Body of pancreas (tissue), 4 donors: ENCODE measurements at regions not wholly inside any gene's neighbourhood (a gene's known extent, or its start where the extent isn't known, plus 50 kb on each side); places are given as distances from the start of the nearest gene placed in this dataset.
A peak's percentile ranks its signal among the peaks of the same experiment; 100 is the strongest.

ENCODE experiments used
- ATAC-seq: fragments of 150-250 bp; one replicate; pipeline ENCODE4 v1.9.1; 2016
- DNase-seq, 4 donors: peaks; one replicate each; pipeline ENCODE4 v3.0.0-alpha.2; 2019
- H3K27ac ChIP-seq, 4 donors: fragments of 200-600 bp; sonication (generic); 1 replicate in 3 of 4; 2 replicates in 1 of 4; pipeline versions ENCODE4 v1.5.1 to v1.6.1; 2016 to 2019; ENCODE audit warnings: mild to moderate bottlenecking in 1 of 4, mixed read lengths in 1 of 4, moderate library complexity in 1 of 4
- H3K27me3 ChIP-seq, 2 donors: fragments of 200-600 bp; sonication (generic); one replicate each; pipeline ENCODE4 v1.6.0; 2016; ENCODE audit warnings: mild to moderate bottlenecking in 1 of 2
- H3K36me3 ChIP-seq, 2 donors: fragments of 200-600 bp; sonication (generic); replicated peaks in 1 of 2; 2 replicates each; pipeline ENCODE4 v1.5.1; 2016; ENCODE audit warnings: low read depth in 2 of 2; ENCODE audit not compliant: insufficient read depth in 1 of 2
- H3K4me1 ChIP-seq: fragments of 200-600 bp; sonication (generic); one replicate; pipeline ENCODE4 v1.6.0; 2016
- H3K4me3 ChIP-seq, 2 donors: fragments of 200-600 bp; sonication (generic); 1 replicate in 1 of 2; 2 replicates in 1 of 2; pipeline ENCODE4 v1.5.1; 2016 to 2019
- H3K9me3 ChIP-seq, 3 donors: fragments of 200-600 bp; sonication (generic); 1 replicate in 2 of 3; 2 replicates in 1 of 3; pipeline ENCODE4 v1.5.1; 2016
- POLR2A ChIP-seq, 3 donors: fragments of 450-650 bp; IDR thresholded peaks; one replicate each; pipeline ENCODE4 v1.6.1; 2016; ENCODE audit warnings: antibody characterized with exemption in 3 of 3, mild to moderate bottlenecking in 2 of 3
- WGBS, 2 donors: methylation state at CpG; one replicate each; pipeline ENCODE4 v1.1.5; 2017; 5-methylcytosine and 5-hydroxymethylcytosine counted together
- intact Hi-C: fragments of 100-400 bp; cut with DNase I; formaldehyde crosslinking; loops from one replicate; pipeline ENCODE4 v1.15.1; 2023
- TF ChIP-seq, protein P1 (sequence below), 7 experiments: fragments of 450-650 bp in 4 of 7; fragments of 200-600 bp in 3 of 7; sonication (generic) in 3 of 7; IDR thresholded peaks; one replicate each; pipeline ENCODE4 v1.5.1; 2016 to 2019; ENCODE audit warnings: antibody characterized with exemption in 7 of 7

DNA sequence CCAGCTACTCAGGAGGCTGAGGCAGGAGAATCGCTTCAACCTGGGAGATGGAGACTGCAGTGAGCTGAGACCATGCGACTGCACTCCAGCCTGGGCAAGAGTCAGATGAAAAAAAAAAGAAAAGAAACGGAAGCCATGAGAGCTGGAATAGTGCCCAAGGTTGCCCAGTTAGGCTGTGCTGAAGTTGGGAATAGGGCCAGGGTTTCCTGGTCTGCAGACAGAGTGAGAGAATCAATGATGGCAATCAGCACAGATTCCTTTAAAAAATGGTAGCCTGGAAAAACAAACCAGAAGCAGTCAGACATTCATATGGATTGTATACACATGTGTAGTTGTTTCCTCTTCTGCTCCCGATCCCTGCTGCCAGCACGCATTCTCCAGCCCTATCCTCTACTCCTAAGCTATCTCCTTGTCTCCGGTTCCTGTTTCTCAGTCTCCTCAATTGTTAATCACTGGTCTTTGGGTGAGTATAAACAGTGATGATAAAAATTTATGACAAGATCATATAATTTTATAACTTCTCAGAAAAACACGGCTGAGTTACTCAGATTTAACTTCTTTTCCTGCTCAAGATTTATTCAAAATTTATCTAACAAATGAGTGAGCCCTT is 316.2 kb upstream of the UMPS start:
- intact Hi-C loops, result no loop called here
- no peak for TF ChIP-seq POLR2A (IDR thresholded peaks at IDR 0.05)
- TF ChIP-seq, protein P1, sequence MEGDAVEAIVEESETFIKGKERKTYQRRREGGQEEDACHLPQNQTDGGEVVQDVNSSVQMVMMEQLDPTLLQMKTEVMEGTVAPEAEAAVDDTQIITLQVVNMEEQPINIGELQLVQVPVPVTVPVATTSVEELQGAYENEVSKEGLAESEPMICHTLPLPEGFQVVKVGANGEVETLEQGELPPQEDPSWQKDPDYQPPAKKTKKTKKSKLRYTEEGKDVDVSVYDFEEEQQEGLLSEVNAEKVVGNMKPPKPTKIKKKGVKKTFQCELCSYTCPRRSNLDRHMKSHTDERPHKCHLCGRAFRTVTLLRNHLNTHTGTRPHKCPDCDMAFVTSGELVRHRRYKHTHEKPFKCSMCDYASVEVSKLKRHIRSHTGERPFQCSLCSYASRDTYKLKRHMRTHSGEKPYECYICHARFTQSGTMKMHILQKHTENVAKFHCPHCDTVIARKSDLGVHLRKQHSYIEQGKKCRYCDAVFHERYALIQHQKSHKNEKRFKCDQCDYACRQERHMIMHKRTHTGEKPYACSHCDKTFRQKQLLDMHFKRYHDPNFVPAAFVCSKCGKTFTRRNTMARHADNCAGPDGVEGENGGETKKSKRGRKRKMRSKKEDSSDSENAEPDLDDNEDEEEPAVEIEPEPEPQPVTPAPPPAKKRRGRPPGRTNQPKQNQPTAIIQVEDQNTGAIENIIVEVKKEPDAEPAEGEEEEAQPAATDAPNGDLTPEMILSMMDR (IDR thresholded peaks at IDR 0.05), result no peak

DNA sequence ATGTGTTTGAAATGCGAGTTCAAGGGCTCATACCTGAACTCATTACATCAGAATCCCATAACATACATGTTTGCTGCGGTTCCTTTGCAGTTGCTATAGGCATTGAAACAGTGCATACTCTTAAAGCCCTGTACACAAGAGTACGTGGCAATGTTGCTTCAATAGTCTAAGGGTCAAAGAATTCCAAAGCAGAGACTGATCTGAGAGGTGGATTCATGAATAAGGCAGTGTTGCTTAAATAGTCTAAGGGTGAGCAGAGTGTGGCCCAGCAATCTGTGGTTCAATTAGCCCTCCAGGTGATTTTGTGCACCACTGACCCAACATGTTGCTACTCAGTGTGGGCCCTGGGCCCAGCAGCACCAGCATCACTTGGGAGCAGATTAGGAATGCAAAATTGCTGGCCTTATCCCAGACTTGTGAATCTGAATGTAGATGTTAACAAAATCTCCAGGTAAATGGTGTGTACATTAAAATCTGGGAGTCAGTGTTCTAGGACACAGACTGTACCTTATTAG is 314.7 kb upstream of the UMPS start:
- Histone ChIP-seq H3K4me3 (no peak overlapping the region), H3K36me3 (no peaks in the 10 kb centered on the region), H3K4me1 (peaks cover 8% of the 10 kb centered on the region), H3K9me3 (no peaks in the 10 kb centered on the region), H3K27me3 (no peaks in the 10 kb centered on the region), H3K27ac (no peak overlapping the region)
- 83 to 93% methylated on average over 3 of the region's 3 CpGs for WGBS, 2 donors
- intact Hi-C loops, result no loop called here
- no peak for ATAC-seq
- TF ChIP-seq, protein P1 (IDR thresholded peaks at IDR 0.05), result no peak
- TF ChIP-seq POLR2A (IDR thresholded peaks at IDR 0.05), result no peak
- no peak for DNase-seq

More for the DNA sequence above, 316.2 kb upstream of the UMPS start:
- peak overlapping the region in 1 of 4 donors; percentile 28 for H3K27ac ChIP-seq
- no peaks in the 10 kb centered on the region for H3K36me3 ChIP-seq
- no peaks in the 10 kb centered on the region for H3K27me3 ChIP-seq
- H3K9me3 ChIP-seq, result no peaks in the 10 kb centered on the region
- 47 to 63% methylated on average over 7 of the region's 7 CpGs for WGBS, 2 donors
- no peak overlapping the region for H3K4me3 ChIP-seq
- peaks cover 8% of the 10 kb centered on the region for H3K4me1 ChIP-seq
- peak; percentile 84 for ATAC-seq
- peak; percentile 68 to 86 (median 81) for DNase-seq

DNA sequence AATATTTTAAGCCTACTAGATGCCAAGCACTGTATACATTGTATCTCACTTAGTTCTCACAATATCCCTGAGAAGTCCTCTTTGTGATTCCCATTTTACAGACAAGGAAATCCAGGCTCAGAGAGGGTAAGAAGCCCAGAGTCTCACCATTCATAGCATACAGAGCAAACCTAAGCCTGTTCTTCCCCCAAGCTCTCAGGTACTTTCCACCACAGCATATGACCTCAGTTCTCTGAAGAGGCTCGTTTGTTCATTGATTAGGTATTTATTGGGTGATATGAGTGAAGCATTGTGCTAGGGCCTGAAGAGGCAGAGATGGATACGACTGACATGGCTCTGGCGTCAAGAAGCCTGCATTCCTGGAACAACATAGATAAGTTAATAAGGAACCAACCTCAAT is 310.9 kb upstream of the UMPS start:
- peaks cover under 1% of the 10 kb centered on the region for H3K4me1 ChIP-seq
- no peaks in the 10 kb centered on the region for H3K36me3 ChIP-seq
- TF ChIP-seq, protein P1 (IDR thresholded peaks at IDR 0.05), result no peak
- no peak for TF ChIP-seq POLR2A (IDR thresholded peaks at IDR 0.05)
- no peak overlapping the region for H3K27ac ChIP-seq
- no peaks in the 10 kb centered on the region for H3K9me3 ChIP-seq
- WGBS, 2 donors, result 52 to 54% methylated on average over 3 of the region's 3 CpGs
- ATAC-seq (no peak), DNase-seq (no peak)
- H3K27me3 ChIP-seq, result no peaks in the 10 kb centered on the region
- intact Hi-C loops, result no loop called here
- H3K4me3 ChIP-seq, result no peak overlapping the region

DNA sequence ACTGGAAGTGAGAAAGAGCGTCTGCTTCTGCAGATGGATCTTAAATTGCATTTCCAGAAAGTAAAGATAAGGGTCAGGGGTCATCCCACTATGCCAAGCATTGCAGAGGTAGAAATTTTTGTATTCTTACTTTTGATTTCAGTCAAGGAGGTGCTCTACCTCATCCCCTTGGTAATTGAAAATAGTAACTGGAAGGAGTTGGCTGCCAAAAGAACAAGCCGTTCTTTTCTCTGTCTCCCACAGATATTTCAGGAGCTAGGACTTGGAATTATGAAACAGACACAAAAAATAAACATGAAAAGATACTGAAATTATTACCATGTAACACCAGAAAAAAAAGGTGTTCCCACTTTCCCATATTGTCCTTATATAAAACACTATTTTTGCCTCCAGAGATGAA is 309.9 kb upstream of the UMPS start:
- no peak for DNase-seq
- Histone ChIP-seq H3K27ac (no peak overlapping the region), H3K36me3 (no peaks in the 10 kb centered on the region), H3K27me3 (no peaks in the 10 kb centered on the region), H3K9me3 (no peaks in the 10 kb centered on the region), H3K4me3 (no peak overlapping the region), H3K4me1 (no peaks in the 10 kb centered on the region)
- 88 to 94% methylated on average over 2 of the region's 2 CpGs for WGBS, 2 donors
- TF ChIP-seq, protein P1 (IDR thresholded peaks at IDR 0.05), result no peak
- TF ChIP-seq POLR2A (IDR thresholded peaks at IDR 0.05), result no peak
- intact Hi-C loops, result no loop called here
- no peak for ATAC-seq

DNA sequence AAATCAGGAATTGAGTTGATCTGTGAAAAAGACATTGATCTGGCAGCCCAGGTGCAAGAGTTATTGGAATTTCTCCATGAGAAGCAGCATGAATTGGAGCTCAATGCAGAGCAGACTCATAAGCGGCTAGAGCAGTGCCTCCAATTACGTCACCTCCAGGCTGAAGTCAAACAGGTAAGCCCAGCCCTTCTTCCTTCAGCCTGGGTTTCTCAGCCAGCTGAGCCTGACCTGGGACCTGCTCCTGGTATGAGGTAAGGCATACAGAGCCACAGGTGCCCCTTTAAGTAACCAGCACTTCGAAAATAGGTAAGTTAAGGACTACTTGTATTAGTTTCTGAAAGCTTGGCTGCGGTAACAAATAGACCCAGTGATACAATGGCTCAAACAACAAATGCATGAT is 307.4 kb upstream of the UMPS start:
- H3K27ac ChIP-seq, result no peak overlapping the region
- no peak for ATAC-seq
- H3K4me3 ChIP-seq, result no peak overlapping the region
- TF ChIP-seq POLR2A (IDR thresholded peaks at IDR 0.05), result no peak
- TF ChIP-seq, protein P1 (IDR thresholded peaks at IDR 0.05), result no peak
- no peaks in the 10 kb centered on the region for H3K36me3 ChIP-seq
- no peaks in the 10 kb centered on the region for H3K4me1 ChIP-seq
- DNase-seq, result no peak
- no peaks in the 10 kb centered on the region for H3K27me3 ChIP-seq
- WGBS, 2 donors, result 82 to 92% methylated on average over 4 of the region's 4 CpGs
- no peaks in the 10 kb centered on the region for H3K9me3 ChIP-seq
- intact Hi-C loops, result no loop called here
